ENCODE measurements at regions not wholly inside any gene's neighbourhood (a gene's known extent, or its start where the extent isn't known, plus 50 kb on each side); places are given as distances from the start of the nearest gene placed in this dataset.

- no peak for TF ChIP-seq CTCF (IDR thresholded peaks at IDR 0.05; ENCODE audit: low read depth, low read length, poor library complexity, severe bottlenecking)
- TF ChIP-seq EZH2phosphoT487 (IDR thresholded peaks at IDR 0.05; ENCODE audit: borderline replicate concordance, low read length), result no peak
Observed at GRCh38 chr6:13874191-13874549, 50.6 kb upstream of the RNF182 start.
